ENCODE measurements at regions not wholly inside any gene's neighbourhood (a gene's known extent, or its start where the extent isn't known, plus 50 kb on each side); places are given as distances from the start of the nearest gene placed in this dataset.

DNA sequence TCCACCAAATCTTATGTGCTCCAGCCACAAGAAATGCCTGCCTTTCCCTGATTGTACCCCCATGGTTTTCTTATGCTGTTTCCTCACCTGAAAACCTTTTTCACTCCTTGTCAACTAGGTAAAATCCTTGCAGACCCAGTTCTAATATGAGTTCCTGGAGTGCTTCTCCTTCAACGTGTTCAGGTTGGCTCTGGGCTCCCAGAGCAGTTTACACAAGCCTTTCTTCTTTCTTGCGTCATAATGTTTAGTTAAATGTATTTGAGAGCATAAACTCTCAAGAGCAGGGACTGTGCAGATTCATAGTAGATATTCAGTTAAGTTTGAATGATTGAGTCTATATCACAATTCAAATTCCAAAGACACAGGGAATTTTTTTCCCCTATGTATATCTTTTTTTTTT lies 484.8 kb upstream of the CCDC196 start:
- H3K9ac ChIP-seq (ENCODE audit: low read depth, low read length) = no peak overlapping the region
- no peak overlapping the region for H3K4me2 ChIP-seq (ENCODE audit: insufficient read depth, low read length)
- H3K4me1 ChIP-seq (ENCODE audit: insufficient read depth, low read length) = no peaks in the 10 kb centered on the region
- TF ChIP-seq, protein P1, sequence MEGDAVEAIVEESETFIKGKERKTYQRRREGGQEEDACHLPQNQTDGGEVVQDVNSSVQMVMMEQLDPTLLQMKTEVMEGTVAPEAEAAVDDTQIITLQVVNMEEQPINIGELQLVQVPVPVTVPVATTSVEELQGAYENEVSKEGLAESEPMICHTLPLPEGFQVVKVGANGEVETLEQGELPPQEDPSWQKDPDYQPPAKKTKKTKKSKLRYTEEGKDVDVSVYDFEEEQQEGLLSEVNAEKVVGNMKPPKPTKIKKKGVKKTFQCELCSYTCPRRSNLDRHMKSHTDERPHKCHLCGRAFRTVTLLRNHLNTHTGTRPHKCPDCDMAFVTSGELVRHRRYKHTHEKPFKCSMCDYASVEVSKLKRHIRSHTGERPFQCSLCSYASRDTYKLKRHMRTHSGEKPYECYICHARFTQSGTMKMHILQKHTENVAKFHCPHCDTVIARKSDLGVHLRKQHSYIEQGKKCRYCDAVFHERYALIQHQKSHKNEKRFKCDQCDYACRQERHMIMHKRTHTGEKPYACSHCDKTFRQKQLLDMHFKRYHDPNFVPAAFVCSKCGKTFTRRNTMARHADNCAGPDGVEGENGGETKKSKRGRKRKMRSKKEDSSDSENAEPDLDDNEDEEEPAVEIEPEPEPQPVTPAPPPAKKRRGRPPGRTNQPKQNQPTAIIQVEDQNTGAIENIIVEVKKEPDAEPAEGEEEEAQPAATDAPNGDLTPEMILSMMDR (IDR thresholded peaks at IDR 0.05; ENCODE audit: borderline replicate concordance, extremely low read depth, low read length, poor library complexity, severe bottlenecking) = no peak
- no peak for TF ChIP-seq EZH2 (IDR thresholded peaks at IDR 0.05; ENCODE audit: borderline replicate concordance, low read depth, low read length, severe bottlenecking)
- DNase-seq (no peak), ATAC-seq (ENCODE audit: insufficient read depth, low read depth) (no peak)
- H3K27me3 ChIP-seq (ENCODE audit: insufficient read depth, low read length, poor library complexity) = no peaks in the 10 kb centered on the region
- no peaks in the 10 kb centered on the region for H4K20me1 ChIP-seq (ENCODE audit: insufficient read depth, low read length)
- no peak overlapping the region for H2AFZ ChIP-seq (ENCODE audit: low read depth, low read length)
- no peak overlapping the region for H3K27ac ChIP-seq (ENCODE audit: low read length)
- no peaks in the 10 kb centered on the region for H3K36me3 ChIP-seq (ENCODE audit: insufficient read depth, low read length)
- H3K79me2 ChIP-seq (ENCODE audit: insufficient read depth, low read length) = no peaks in the 10 kb centered on the region
- H3K4me3 ChIP-seq (ENCODE audit: low read depth in 1 of 2, low read length in 2 of 2) = no peak overlapping the region
- H3K9me3 ChIP-seq (ENCODE audit: insufficient read depth, low read length, severe bottlenecking) = peaks cover 25% of the 10 kb centered on the region

DNA sequence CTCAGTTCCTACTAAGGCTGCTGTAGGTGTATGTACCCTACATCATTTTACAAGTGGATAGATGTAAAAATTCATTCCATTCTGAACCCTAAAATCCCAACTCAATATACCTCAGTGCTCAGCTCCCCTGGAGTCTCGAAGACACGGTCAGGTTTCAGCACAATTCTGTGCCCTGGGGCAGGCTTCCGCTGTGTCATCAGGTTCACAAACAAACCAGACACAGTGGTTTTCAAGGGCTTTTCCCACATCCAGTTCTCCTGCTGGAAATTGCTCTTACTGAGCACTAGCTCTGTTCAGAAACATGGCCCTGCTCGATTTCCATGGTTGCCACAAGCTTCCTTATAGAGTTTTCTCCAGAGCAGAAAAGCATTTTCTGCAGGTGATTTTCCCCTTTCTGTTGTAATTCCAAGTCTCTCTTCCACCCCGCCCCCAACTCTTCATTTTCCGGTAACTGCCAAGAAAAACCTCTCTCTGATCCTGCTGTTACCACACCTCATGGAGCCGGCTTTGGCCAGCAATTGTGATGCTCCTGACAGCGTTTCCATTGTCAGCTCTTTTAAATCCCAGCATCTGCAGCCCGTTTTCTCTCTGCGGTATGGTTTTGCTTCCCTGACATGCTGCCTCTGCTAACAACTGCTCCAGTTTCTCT lies 483.0 kb upstream of the CCDC196 start:
- H3K9me3 ChIP-seq (ENCODE audit: insufficient read depth, low read length, severe bottlenecking) = peaks cover 25% of the 10 kb centered on the region
- H3K36me3 ChIP-seq (ENCODE audit: insufficient read depth, low read length) = no peaks in the 10 kb centered on the region
- no peak for ATAC-seq (ENCODE audit: insufficient read depth, low read depth)
- TF ChIP-seq, protein P1 (IDR thresholded peaks at IDR 0.05; ENCODE audit: borderline replicate concordance, extremely low read depth, low read length, poor library complexity, severe bottlenecking) = no peak
- no peak for TF ChIP-seq EZH2 (IDR thresholded peaks at IDR 0.05; ENCODE audit: borderline replicate concordance, low read depth, low read length, severe bottlenecking)
- H2AFZ ChIP-seq (ENCODE audit: low read depth, low read length) = no peak overlapping the region
- no peak overlapping the region for H3K4me3 ChIP-seq (ENCODE audit: low read depth in 1 of 2, low read length in 2 of 2)
- no peaks in the 10 kb centered on the region for H3K4me1 ChIP-seq (ENCODE audit: insufficient read depth, low read length)
- H3K27me3 ChIP-seq (ENCODE audit: insufficient read depth, low read length, poor library complexity) = no peaks in the 10 kb centered on the region
- H3K27ac ChIP-seq (ENCODE audit: low read length) = no peak overlapping the region
- no peak for DNase-seq
- H4K20me1 ChIP-seq (ENCODE audit: insufficient read depth, low read length) = no peaks in the 10 kb centered on the region
- H3K9ac ChIP-seq (ENCODE audit: low read depth, low read length) = no peak overlapping the region
- no peak overlapping the region for H3K4me2 ChIP-seq (ENCODE audit: insufficient read depth, low read length)
- no peaks in the 10 kb centered on the region for H3K79me2 ChIP-seq (ENCODE audit: insufficient read depth, low read length)

DNA sequence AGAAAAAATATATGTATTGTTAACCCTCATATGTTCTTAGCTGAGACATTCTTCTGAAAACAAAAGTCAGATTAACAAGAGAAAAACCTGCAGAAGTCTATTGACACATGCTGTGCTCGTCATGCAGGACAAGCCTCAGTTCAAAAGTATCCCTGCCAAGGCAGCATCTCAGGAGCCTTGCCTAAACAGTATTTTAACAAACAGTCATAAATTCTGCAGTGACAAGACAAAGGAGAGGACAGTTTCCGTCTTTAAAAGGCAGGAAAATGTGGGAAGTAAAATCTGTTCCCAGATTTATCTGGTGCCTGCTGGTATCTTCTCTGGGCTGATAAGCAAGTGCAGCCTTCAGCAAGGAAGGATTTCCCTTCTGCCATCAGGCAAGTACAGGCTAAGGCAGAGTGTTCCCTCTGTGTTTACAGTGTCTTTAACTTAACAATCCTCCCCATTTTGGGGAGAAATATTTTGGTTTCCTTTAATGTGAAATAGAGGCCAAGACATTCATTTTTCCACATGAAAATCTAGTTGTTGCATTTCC lies 480.2 kb upstream of the CCDC196 start:
- Histone ChIP-seq H3K27ac (ENCODE audit: low read length) (no peak overlapping the region), H3K27me3 (ENCODE audit: insufficient read depth, low read length, poor library complexity) (no peaks in the 10 kb centered on the region), H2AFZ (ENCODE audit: low read depth, low read length) (no peak overlapping the region), H3K79me2 (ENCODE audit: insufficient read depth, low read length) (no peaks in the 10 kb centered on the region), H4K20me1 (ENCODE audit: insufficient read depth, low read length) (no peaks in the 10 kb centered on the region), H3K9ac (ENCODE audit: low read depth, low read length) (no peak overlapping the region), H3K36me3 (ENCODE audit: insufficient read depth, low read length) (no peaks in the 10 kb centered on the region), H3K9me3 (ENCODE audit: insufficient read depth, low read length, severe bottlenecking) (peaks cover 9% of the 10 kb centered on the region), H3K4me2 (ENCODE audit: insufficient read depth, low read length) (no peak overlapping the region), H3K4me3 (ENCODE audit: low read depth in 1 of 2, low read length in 2 of 2) (no peak overlapping the region), H3K4me1 (ENCODE audit: insufficient read depth, low read length) (no peaks in the 10 kb centered on the region)
- no peak for TF ChIP-seq EZH2 (IDR thresholded peaks at IDR 0.05; ENCODE audit: borderline replicate concordance, low read depth, low read length, severe bottlenecking)
- TF ChIP-seq, protein P1 (IDR thresholded peaks at IDR 0.05; ENCODE audit: borderline replicate concordance, extremely low read depth, low read length, poor library complexity, severe bottlenecking) = no peak
- no peak for ATAC-seq (ENCODE audit: insufficient read depth, low read depth)
- no peak for DNase-seq
